OCI-LY1 (cell line): ENCODE measurements at regions not wholly inside any gene's neighbourhood (a gene's known extent, or its start where the extent isn't known, plus 50 kb on each side); places are given as distances from the start of the nearest gene placed in this dataset.

Experiments used
- H2AFZ ChIP-seq: fragments of 200-600 bp; sonication (generic), shearing (Covaris generic); 2 replicates; pipeline ENCODE4 v1.6.0; 2014; ENCODE audit warnings: antibody characterized with exemption, mild to moderate bottlenecking, low read length
- H3F3A ChIP-seq: fragments of 200-600 bp; sonication (generic), shearing (Covaris generic); 2 replicates; pipeline ENCODE4 v1.6.0; 2014; ENCODE audit warnings: mild to moderate bottlenecking, antibody characterized with exemption, low read length, moderate library complexity; ENCODE audit not compliant: insufficient read depth
- H3K27ac ChIP-seq: fragments of 200-600 bp; sonication (generic); 2 replicates; pipeline ENCODE4 v1.5.1; 2014; ENCODE audit warnings: low read length, mixed run types, mild to moderate bottlenecking, low read depth; ENCODE audit not compliant: poor library complexity, severe bottlenecking
- H3K27me3 ChIP-seq: fragments of 200-600 bp; sonication (generic); 2 replicates; pipeline ENCODE4 v1.6.0; 2014; ENCODE audit warnings: antibody characterized with exemption, mild to moderate bottlenecking, low read length, moderate library complexity; ENCODE audit not compliant: insufficient read depth
- H3K36me3 ChIP-seq: fragments of 200-600 bp; sonication (generic); 2 replicates; pipeline ENCODE4 v1.6.1; 2014; ENCODE audit warnings: mild to moderate bottlenecking, antibody characterized with exemption, low read length, moderate library complexity, mixed read lengths; ENCODE audit not compliant: insufficient read depth
- H3K4me1 ChIP-seq: fragments of 200-600 bp; sonication (generic); 2 replicates; pipeline ENCODE4 v1.5.1; 2014; ENCODE audit warnings: mild to moderate bottlenecking, low read length, moderate library complexity; ENCODE audit not compliant: insufficient read depth, severe bottlenecking
- H3K4me2 ChIP-seq: fragments of 200-600 bp; sonication (generic), shearing (Covaris generic); 2 replicates; pipeline ENCODE4 v1.6.1; 2014; ENCODE audit warnings: low read length
- H3K4me3 ChIP-seq: fragments of 200-600 bp; sonication (generic); 2 replicates; pipeline ENCODE4 v1.5.1; 2014; ENCODE audit warnings: low read length, low read depth, mild to moderate bottlenecking, mixed read lengths; ENCODE audit not compliant: poor library complexity, severe bottlenecking
- H3K79me2 ChIP-seq: fragments of 200-600 bp; shearing (Covaris generic); 2 replicates; pipeline ENCODE4 v1.6.1; 2016; ENCODE audit warnings: mixed run types, low read length, mixed read lengths; ENCODE audit not compliant: insufficient read depth
- H3K9ac ChIP-seq: fragments of 200-600 bp; sonication (generic), shearing (Covaris generic); 2 replicates; pipeline ENCODE4 v1.6.1; 2014; ENCODE audit warnings: mild to moderate bottlenecking, low read length, mixed read lengths
- H3K9me2 ChIP-seq: fragments of 200-600 bp; sonication (generic), shearing (Covaris generic); 2 replicates; pipeline ENCODE4 v1.6.1; 2014; ENCODE audit warnings: low read depth, mild to moderate bottlenecking, low read length, mixed read lengths
- H3K9me3 ChIP-seq: fragments of 200-600 bp; shearing (Covaris generic); 2 replicates; pipeline ENCODE4 v1.6.1; 2014; ENCODE audit warnings: low read length, mixed read lengths
- H4K20me1 ChIP-seq: fragments of 200-600 bp; sonication (generic), shearing (Covaris generic); 2 replicates; pipeline ENCODE4 v1.6.0; 2016; ENCODE audit warnings: mild to moderate bottlenecking, low read length; ENCODE audit not compliant: insufficient read depth
- CTCF ChIP-seq: fragments of 200-600 bp; sonication (generic), shearing (Covaris generic); IDR thresholded peaks from 2 replicates; pipeline ENCODE4 v1.5.1; 2017; ENCODE audit warnings: mild to moderate bottlenecking, antibody characterized with exemption, low read length, moderate library complexity, mixed read lengths
- EZH2 ChIP-seq: fragments of 200-600 bp; sonication (generic), shearing (Covaris generic); IDR thresholded peaks from 2 replicates; pipeline ENCODE4 v1.8.0; 2017; ENCODE audit warnings: borderline replicate concordance, mixed run types, mild to moderate bottlenecking, antibody characterized with exemption, low read length, moderate library complexity, mixed read lengths

- Histone ChIP-seq H3K9me3 (no peaks in the 10 kb centered on the region), H3K36me3 (0 out of 2 replicates have a peak, but pooled peaks cover 3% of the 10 kb centered on the region), H4K20me1 (no peaks in the 10 kb centered on the region), H3K4me1 (peaks cover 27% of the 10 kb centered on the region), H3K27ac (no peak overlapping the region), H3K9ac (no peak overlapping the region), H3F3A (no peaks in the 10 kb centered on the region), H3K4me2 (no peak overlapping the region), H2AFZ (no peak overlapping the region), H3K27me3 (no peaks in the 10 kb centered on the region), H3K4me3 (no peak overlapping the region), H3K9me2 (no peaks in the 10 kb centered on the region), H3K79me2 (no peaks in the 10 kb centered on the region)
- no peak for TF ChIP-seq CTCF
- TF ChIP-seq EZH2 = no peak
These were observed 194.4 kb downstream of the LPIN1 start for GRCh38 chr2:11940799-11941198.

GRCh38 chr2:11941201-11942177 is 195.1 kb downstream of the LPIN1 start:
- Histone ChIP-seq H3F3A (no peaks in the 10 kb centered on the region), H3K79me2 (no peaks in the 10 kb centered on the region), H3K9ac (no peak overlapping the region), H4K20me1 (no peaks in the 10 kb centered on the region), H3K4me3 (no peak overlapping the region), H3K36me3 (no peaks in the 10 kb centered on the region), H3K9me3 (no peaks in the 10 kb centered on the region), H2AFZ (no peak overlapping the region), H3K4me1 (peaks cover 28% of the 10 kb centered on the region), H3K27ac (no peak overlapping the region), H3K4me2 (no peak overlapping the region), H3K27me3 (no peaks in the 10 kb centered on the region), H3K9me2 (no peaks in the 10 kb centered on the region)
- TF ChIP-seq EZH2 = no peak
- no peak for TF ChIP-seq CTCF

GRCh38 chr2:11942178-11942569 is 195.7 kb downstream of the LPIN1 start:
- no peaks in the 10 kb centered on the region for H3K79me2 ChIP-seq
- no peak for TF ChIP-seq CTCF
- no peak for TF ChIP-seq EZH2

More at GRCh38 chr2:11942178-11942569, 195.7 kb downstream of the LPIN1 start:
- peaks cover 5% of the 10 kb centered on the region for H3K36me3 ChIP-seq
- no peak overlapping the region for H3K4me3 ChIP-seq
- H3K4me1 ChIP-seq = peaks cover 28% of the 10 kb centered on the region
- no peaks in the 10 kb centered on the region for H3F3A ChIP-seq
- H3K27me3 ChIP-seq = no peaks in the 10 kb centered on the region
- H3K9ac ChIP-seq = no peak overlapping the region
- H3K27ac ChIP-seq = no peak overlapping the region
- no peaks in the 10 kb centered on the region for H3K9me3 ChIP-seq
- no peaks in the 10 kb centered on the region for H3K9me2 ChIP-seq
- no peak overlapping the region for H2AFZ ChIP-seq
- H3K4me2 ChIP-seq = no peak overlapping the region
- H4K20me1 ChIP-seq = no peaks in the 10 kb centered on the region
